MM.1S (cell line): ENCODE measurements at regions not wholly inside any gene's neighbourhood (a gene's known extent, or its start where the extent isn't known, plus 50 kb on each side); places are given as distances from the start of the nearest gene placed in this dataset.

ENCODE experiments used
- DNase-seq: peaks from one replicate; pipeline ENCODE4 v3.0.0-alpha.2; 2015
- H2AFZ ChIP-seq: fragments of 300-600 bp; sonication (generic); 2 replicates; pipeline ENCODE4 v1.6.0; 2016; ENCODE audit warnings: antibody characterized with exemption, low read length
- H3F3A ChIP-seq: fragments of 300-600 bp; sonication (generic); 2 replicates; pipeline ENCODE4 v1.6.1; 2016; ENCODE audit warnings: mild to moderate bottlenecking, antibody characterized with exemption, low read length, moderate library complexity, mixed read lengths; ENCODE audit not compliant: insufficient read depth
- H3K27ac ChIP-seq: fragments of 300-600 bp; sonication (generic); 2 replicates; pipeline ENCODE4 v1.5.1; 2016; ENCODE audit warnings: mild to moderate bottlenecking, low read length
- H3K27me3 ChIP-seq: fragments of 300-600 bp; sonication (generic); replicated peaks from 2 replicates; pipeline ENCODE4 v1.6.0; 2016; ENCODE audit warnings: low read length; ENCODE audit not compliant: insufficient read depth
- H3K36me3 ChIP-seq: fragments of 300-600 bp; sonication (generic); replicated peaks from 2 replicates; pipeline ENCODE4 v1.6.1; 2016; ENCODE audit warnings: mild to moderate bottlenecking, low read length, mixed read lengths; ENCODE audit not compliant: insufficient read depth
- H3K4me1 ChIP-seq: fragments of 300-600 bp; sonication (generic); 2 replicates; pipeline ENCODE4 v1.6.1; 2016; ENCODE audit warnings: low read length, mixed read lengths
- H3K4me2 ChIP-seq: fragments of 300-600 bp; sonication (generic); 2 replicates; pipeline ENCODE4 v1.6.0; 2016; ENCODE audit warnings: low read depth, low read length
- H3K4me3 ChIP-seq: fragments of 300-600 bp; sonication (generic); 2 replicates; pipeline ENCODE4 v1.5.1; 2016; ENCODE audit warnings: low read length, mixed read lengths
- H3K79me2 ChIP-seq: fragments of 300-600 bp; sonication (generic); 2 replicates; pipeline ENCODE4 v1.6.1; 2016; ENCODE audit warnings: mixed run types, low read length, mixed read lengths
- H3K9ac ChIP-seq: fragments of 300-600 bp; sonication (generic); 2 replicates; pipeline ENCODE4 v1.6.1; 2016; ENCODE audit warnings: low read length, mixed read lengths
- H3K9me2 ChIP-seq: fragments of 300-600 bp; sonication (generic); replicated peaks from 2 replicates; pipeline ENCODE4 v1.6.1; 2016; ENCODE audit warnings: mild to moderate bottlenecking, low read length, mixed read lengths; ENCODE audit not compliant: insufficient read depth
- H3K9me3 ChIP-seq: fragments of 300-600 bp; sonication (generic); replicated peaks from 2 replicates; pipeline ENCODE4 v1.6.1; 2016; ENCODE audit warnings: mild to moderate bottlenecking, low read length, mixed read lengths; ENCODE audit not compliant: insufficient read depth
- H4K20me1 ChIP-seq: fragments of 300-600 bp; sonication (generic); 2 replicates; pipeline ENCODE4 v1.6.1; 2016; ENCODE audit warnings: mild to moderate bottlenecking, low read length, moderate library complexity, mixed read lengths; ENCODE audit not compliant: insufficient read depth
- EZH2 ChIP-seq: fragments of 300-600 bp; sonication (generic); optimal IDR thresholded peaks from 2 replicates; pipeline ENCODE3; 2017; ENCODE audit warnings: low read depth, mild to moderate bottlenecking, antibody characterized with exemption, low read length, mixed read lengths
- EZH2phosphoT487 ChIP-seq: fragments of 300-600 bp; sonication (generic); IDR thresholded peaks from 2 replicates; pipeline ENCODE4 v1.6.1; 2018; ENCODE audit warnings: antibody characterized with exemption, low read length
- TF ChIP-seq, protein P1 (sequence below): fragments of 300-600 bp; sonication (generic); IDR thresholded peaks from 2 replicates; pipeline ENCODE4 v1.5.1; 2016; ENCODE audit warnings: antibody characterized with exemption, low read length, mixed read lengths

DNA sequence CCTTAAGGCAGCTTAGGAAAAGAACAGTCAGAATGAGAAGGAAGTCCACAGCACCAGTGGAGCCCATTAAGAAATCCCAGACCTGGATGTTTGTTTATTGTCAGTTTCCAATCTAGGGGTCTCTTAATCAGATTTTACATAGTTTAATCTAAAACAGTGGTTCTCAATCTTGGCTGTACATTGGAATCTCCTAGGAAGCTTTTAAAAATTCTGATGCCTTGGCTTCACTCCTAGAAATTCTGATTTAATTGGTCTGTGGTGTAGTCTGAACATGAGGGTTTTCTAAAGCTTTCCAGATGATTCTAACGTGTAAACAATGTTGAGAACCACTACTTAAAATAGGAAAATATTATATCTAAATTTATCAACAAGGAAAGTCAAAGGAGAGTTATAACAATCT, 56.6 kb upstream of the SPRED1 start:
- H3K4me2 ChIP-seq = no peak overlapping the region

DNA sequence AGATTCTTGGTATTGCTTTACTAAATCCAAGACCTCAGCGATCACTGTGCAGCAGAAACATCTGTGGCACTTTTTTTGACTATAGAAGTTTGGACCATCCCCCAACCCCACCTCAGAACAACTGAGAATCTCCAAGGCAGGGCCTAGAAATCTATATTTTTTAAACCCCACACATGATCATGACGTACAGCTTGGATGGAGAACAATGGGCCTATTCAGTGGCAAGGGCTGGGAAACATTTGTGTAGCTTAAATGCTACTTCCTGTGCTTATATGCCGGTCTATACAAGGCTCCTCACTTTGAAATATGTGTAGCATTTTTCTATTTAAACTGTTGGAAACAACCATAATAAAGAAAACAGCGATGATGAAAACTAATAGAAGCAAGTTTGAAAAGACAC, 55.1 kb upstream of the SPRED1 start:
- TF ChIP-seq EZH2 (no peak), EZH2phosphoT487 (no peak)
- TF ChIP-seq, protein P1, sequence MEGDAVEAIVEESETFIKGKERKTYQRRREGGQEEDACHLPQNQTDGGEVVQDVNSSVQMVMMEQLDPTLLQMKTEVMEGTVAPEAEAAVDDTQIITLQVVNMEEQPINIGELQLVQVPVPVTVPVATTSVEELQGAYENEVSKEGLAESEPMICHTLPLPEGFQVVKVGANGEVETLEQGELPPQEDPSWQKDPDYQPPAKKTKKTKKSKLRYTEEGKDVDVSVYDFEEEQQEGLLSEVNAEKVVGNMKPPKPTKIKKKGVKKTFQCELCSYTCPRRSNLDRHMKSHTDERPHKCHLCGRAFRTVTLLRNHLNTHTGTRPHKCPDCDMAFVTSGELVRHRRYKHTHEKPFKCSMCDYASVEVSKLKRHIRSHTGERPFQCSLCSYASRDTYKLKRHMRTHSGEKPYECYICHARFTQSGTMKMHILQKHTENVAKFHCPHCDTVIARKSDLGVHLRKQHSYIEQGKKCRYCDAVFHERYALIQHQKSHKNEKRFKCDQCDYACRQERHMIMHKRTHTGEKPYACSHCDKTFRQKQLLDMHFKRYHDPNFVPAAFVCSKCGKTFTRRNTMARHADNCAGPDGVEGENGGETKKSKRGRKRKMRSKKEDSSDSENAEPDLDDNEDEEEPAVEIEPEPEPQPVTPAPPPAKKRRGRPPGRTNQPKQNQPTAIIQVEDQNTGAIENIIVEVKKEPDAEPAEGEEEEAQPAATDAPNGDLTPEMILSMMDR = no peak
- Histone ChIP-seq H3K4me1 (peaks cover 9% of the 10 kb centered on the region), H4K20me1 (no peaks in the 10 kb centered on the region), H3K4me2 (no peak overlapping the region), H3K9ac (no peak overlapping the region), H3F3A (no peaks in the 10 kb centered on the region), H3K9me2 (no peaks in the 10 kb centered on the region), H2AFZ (no peak overlapping the region), H3K4me3 (no peak overlapping the region), H3K9me3 (no peaks in the 10 kb centered on the region), H3K27me3 (no peaks in the 10 kb centered on the region), H3K27ac (no peak overlapping the region), H3K36me3 (no peaks in the 10 kb centered on the region), H3K79me2 (no peaks in the 10 kb centered on the region)
- DNase-seq = no peak

More for the DNA sequence above, 56.6 kb upstream of the SPRED1 start:
- TF ChIP-seq, protein P1 = no peak
- TF ChIP-seq EZH2 = no peak
- no peak for TF ChIP-seq EZH2phosphoT487
- H3F3A ChIP-seq = no peaks in the 10 kb centered on the region
- no peak overlapping the region for H2AFZ ChIP-seq
- H3K27me3 ChIP-seq = no peaks in the 10 kb centered on the region
- no peak overlapping the region for H3K9ac ChIP-seq
- H3K9me3 ChIP-seq = no peaks in the 10 kb centered on the region
- H3K36me3 ChIP-seq = no peaks in the 10 kb centered on the region
- H3K4me1 ChIP-seq = peaks cover 24% of the 10 kb centered on the region
- H3K4me3 ChIP-seq = no peak overlapping the region
- no peaks in the 10 kb centered on the region for H3K79me2 ChIP-seq
- H4K20me1 ChIP-seq = no peaks in the 10 kb centered on the region
- H3K27ac ChIP-seq = no peak overlapping the region
- DNase-seq = no peak
- H3K9me2 ChIP-seq = no peaks in the 10 kb centered on the region

DNA sequence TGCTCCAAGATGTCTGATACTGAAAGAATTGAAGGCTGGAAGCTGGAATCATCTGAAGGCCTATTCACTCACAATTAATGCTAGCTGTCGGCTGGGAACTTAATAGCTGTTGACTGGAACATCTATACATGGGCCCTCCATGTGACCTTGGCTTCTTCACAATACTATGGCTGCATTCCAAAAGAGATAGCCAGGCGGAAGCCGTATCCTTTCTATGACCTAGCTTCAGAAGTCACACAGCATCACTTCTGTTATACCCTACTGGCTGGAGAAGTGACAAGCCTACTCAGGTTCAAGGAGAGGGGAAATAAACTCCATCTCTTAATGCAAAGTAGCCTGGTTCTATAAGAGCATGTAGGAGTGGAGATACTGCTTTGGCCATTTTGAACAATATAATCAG, 50.9 kb upstream of the SPRED1 start:
- Histone ChIP-seq H3K9ac (no peak overlapping the region), H2AFZ (no peak overlapping the region), H3K9me2 (no peaks in the 10 kb centered on the region), H3K27me3 (no peaks in the 10 kb centered on the region), H3K4me1 (no peaks in the 10 kb centered on the region), H3K27ac (no peak overlapping the region), H4K20me1 (no peaks in the 10 kb centered on the region), H3K4me2 (no peak overlapping the region), H3K36me3 (no peaks in the 10 kb centered on the region), H3K4me3 (no peak overlapping the region), H3K9me3 (no peaks in the 10 kb centered on the region), H3K79me2 (no peaks in the 10 kb centered on the region), H3F3A (no peaks in the 10 kb centered on the region)
- DNase-seq = no peak
- TF ChIP-seq, protein P1 = no peak
- TF ChIP-seq EZH2phosphoT487 (no peak), EZH2 (no peak)
